ENCODE measurements at regions not wholly inside any gene's neighbourhood (a gene's known extent, or its start where the extent isn't known, plus 50 kb on each side); places are given as distances from the start of the nearest gene placed in this dataset.

- DNase-seq, result no peak
Measured at GRCh38 chr5:167769846-167770413, 521.5 kb upstream of the WWC1 start.

GRCh38 chr5:167770461-167770860 lies 521.0 kb upstream of the WWC1 start:
- DNase-seq, result no peak

GRCh38 chr5:167771571-167771970 lies 519.9 kb upstream of the WWC1 start:
- DNase-seq, result no peak

GRCh38 chr5:167773668-167774301 lies 517.7 kb upstream of the WWC1 start:
- DNase-seq, result no peak

- no peak for DNase-seq
Measured at GRCh38 chr5:167777746-167778145, 513.7 kb upstream of the WWC1 start.

GRCh38 chr5:167778228-167778627 lies 513.2 kb upstream of the WWC1 start:
- no peak for DNase-seq

- no peak for DNase-seq
Measured at GRCh38 chr5:167779644-167780043, 511.8 kb upstream of the WWC1 start.

- no peak for DNase-seq
Measured at GRCh38 chr5:167780177-167780576, 511.3 kb upstream of the WWC1 start.

- DNase-seq, result no peak
Measured at GRCh38 chr5:167783145-167783817, 508.2 kb upstream of the WWC1 start.

- DNase-seq, result peak; percentile 24
Measured at GRCh38 chr5:167785106-167785505, 506.3 kb upstream of the WWC1 start.

GRCh38 chr5:167785901-167786300 lies 505.5 kb upstream of the WWC1 start:
- DNase-seq, result no peak

GRCh38 chr5:167786871-167787578 lies 504.4 kb upstream of the WWC1 start:
- DNase-seq, result no peak

GRCh38 chr5:167790045-167790444 lies 501.4 kb upstream of the WWC1 start:
- DNase-seq, result no peak

- DNase-seq, result no peak
Measured at GRCh38 chr5:167790462-167791260, 500.8 kb upstream of the WWC1 start.

GRCh38 chr5:167792514-167792913 lies 498.9 kb upstream of the WWC1 start:
- no peak for DNase-seq

GRCh38 chr5:167793700-167794099 lies 497.7 kb upstream of the WWC1 start:
- DNase-seq, result no peak

- no peak for DNase-seq
Measured at GRCh38 chr5:167794121-167794520, 497.3 kb upstream of the WWC1 start.

- DNase-seq, result no peak
Measured at GRCh38 chr5:167796672-167797071, 494.8 kb upstream of the WWC1 start.

- no peak for DNase-seq
Measured at GRCh38 chr5:167797933-167798332, 493.5 kb upstream of the WWC1 start.

GRCh38 chr5:167798448-167798847 lies 493.0 kb upstream of the WWC1 start:
- DNase-seq, result no peak

- DNase-seq, result no peak
Measured at GRCh38 chr5:167800427-167800826, 491.0 kb upstream of the WWC1 start.

- DNase-seq, result no peak
Measured at GRCh38 chr5:167801999-167802398, 489.4 kb upstream of the WWC1 start.

All from midbrain (tissue), 1 donor.